Common myeloid progenitor, CD34-positive (primary cell): ENCODE measurements at regions not wholly inside any gene's neighbourhood (a gene's known extent, or its start where the extent isn't known, plus 50 kb on each side); places are given as distances from the start of the nearest gene placed in this dataset.

Experiments used
- CTCF ChIA-PET: fragments of 350-600 bp; sonication (Branson Sonifier 250); formaldehyde crosslinking; loops from one replicate; lab custom pipeline; 2021; ENCODE audit warnings: antibody characterized with exemption; lab: Charles Lee
- POLR2A ChIA-PET: fragments of 350-600 bp; sonication (Branson Sonifier 250); formaldehyde crosslinking; loops from one replicate; lab custom pipeline; 2021; ENCODE audit warnings: antibody characterized with exemption; lab: Charles Lee
- DNase-seq, 3 donors: peaks; one replicate each; pipeline versions ENCODE4 v3.0.0 to v3.0.0-alpha.2; 2013
- H3K27ac ChIP-seq, 2 experiments: 1 replicate in 1 of 2; 2 replicates in 1 of 2; pipeline ENCODE4 v1.7.0; 2013; ENCODE audit warnings: inconsistent platforms in 2 of 2, low read length in 2 of 2, mild to moderate bottlenecking in 2 of 2, low read depth in 1 of 2, moderate library complexity in 1 of 2; ENCODE audit not compliant: severe bottlenecking in 2 of 2, insufficient read depth in 1 of 2, poor library complexity in 1 of 2
- H3K27me3 ChIP-seq, 5 experiments: replicated peaks in 2 of 5; 1 replicate in 3 of 5; 2 replicates in 2 of 5; pipeline versions ENCODE4 v1.6.1 to v1.7.0; 2013; ENCODE audit warnings: low read length in 4 of 5, mild to moderate bottlenecking in 2 of 5, moderate library complexity in 2 of 5, inconsistent platforms in 1 of 5; ENCODE audit not compliant: insufficient read depth in 5 of 5, control insufficient read depth in 4 of 5
- H3K36me3 ChIP-seq, 4 experiments: 1 replicate in 2 of 4; 2 replicates in 2 of 4; pipeline versions ENCODE4 v1.6.1 to v1.7.0; 2013; ENCODE audit warnings: low read length in 3 of 4, control low read depth in 1 of 4, mild to moderate bottlenecking in 1 of 4; ENCODE audit not compliant: control insufficient read depth in 4 of 4, insufficient read depth in 4 of 4
- H3K4me1 ChIP-seq, 4 experiments: 1 replicate in 3 of 4; 2 replicates in 1 of 4; pipeline versions ENCODE4 v1.6.1 to v1.7.1; 2013; ENCODE audit warnings: low read length in 3 of 4, mild to moderate bottlenecking in 3 of 4, control low read depth in 1 of 4, inconsistent platforms in 1 of 4, moderate library complexity in 1 of 4; ENCODE audit not compliant: control insufficient read depth in 4 of 4, insufficient read depth in 4 of 4; ENCODE audit errors: control extremely low read depth in 1 of 4
- H3K4me3 ChIP-seq, 7 experiments: 1 replicate in 4 of 7; 2 replicates in 3 of 7; pipeline versions ENCODE4 v1.5.1 to v1.7.0; 2013; ENCODE audit warnings: mild to moderate bottlenecking in 7 of 7, low read length in 6 of 7, moderate library complexity in 6 of 7, inconsistent platforms in 2 of 7, low read depth in 2 of 7, control low read depth in 1 of 7; ENCODE audit not compliant: insufficient read depth in 4 of 7, control insufficient read depth in 1 of 7; ENCODE audit errors: extremely low read depth in 1 of 7
- H3K9me3 ChIP-seq, 5 experiments: 1 replicate in 4 of 5; 2 replicates in 1 of 5; pipeline versions ENCODE4 v1.6.1 to v1.7.1; 2013; ENCODE audit warnings: low read length in 4 of 5, mild to moderate bottlenecking in 2 of 5, inconsistent platforms in 1 of 5, low read depth in 1 of 5, moderate library complexity in 1 of 5; ENCODE audit not compliant: control insufficient read depth in 4 of 5, insufficient read depth in 2 of 5; ENCODE audit errors: control extremely low read depth in 1 of 5
- WGBS: methylation state at CpG from one replicate; pipeline ENCODE4 v1.1.5; 2013; ENCODE audit not compliant: insufficient coverage; 5-methylcytosine and 5-hydroxymethylcytosine counted together

GRCh38 chr21:41080485-41081121 is 87.4 kb upstream of the BACE2 start:
- POLR2A ChIA-PET = no interaction called here

GRCh38 chr21:41086569-41086968 is 81.4 kb upstream of the BACE2 start:
- POLR2A ChIA-PET = no interaction called here
- H3K4me1 ChIP-seq = no peaks in the 10 kb centered on the region
- WGBS = 100% methylated on average over 2 of the region's 5 CpGs
- DNase-seq = no peak
- no peak overlapping the region for H3K27ac ChIP-seq
- CTCF ChIA-PET = interaction anchor here (1.1 kb wide), 1 partner anchor 8 kb away, joined by 3 read pairs; no protein-coding TSS in a partner anchor
- no peak overlapping the region for H3K4me3 ChIP-seq
- no peaks in the 10 kb centered on the region for H3K9me3 ChIP-seq
- H3K36me3 ChIP-seq = no peaks in the 10 kb centered on the region
- no peaks in the 10 kb centered on the region for H3K27me3 ChIP-seq

More at GRCh38 chr21:41080485-41081121, 87.4 kb upstream of the BACE2 start:
- Histone ChIP-seq H3K36me3 (no peaks in the 10 kb centered on the region), H3K27me3 (peaks cover 0 to 4% (median 0%) of the 10 kb centered on the region in 5 experiments), H3K27ac (no peak overlapping the region), H3K4me3 (no peak overlapping the region), H3K4me1 (no peaks in the 10 kb centered on the region), H3K9me3 (no peaks in the 10 kb centered on the region)
- CTCF ChIA-PET = no interaction called here
- no peak for DNase-seq
- 97% methylated on average over 3 of the region's 3 CpGs for WGBS

GRCh38 chr21:41090981-41091380 is 77.0 kb upstream of the BACE2 start:
- ChIA-PET CTCF (interaction anchor here (1.7 kb wide), 1 partner anchor 9 kb away, joined by 3 read pairs; no protein-coding TSS in a partner anchor), POLR2A (no interaction called here)
- no peak overlapping the region for H3K27ac ChIP-seq
- no peaks in the 10 kb centered on the region for H3K9me3 ChIP-seq
- H3K4me1 ChIP-seq = peaks cover 0 to 2% (median 0%) of the 10 kb centered on the region in 4 experiments
- no peak for DNase-seq
- no peak overlapping the region for H3K4me3 ChIP-seq
- H3K27me3 ChIP-seq = no peaks in the 10 kb centered on the region
- no peaks in the 10 kb centered on the region for H3K36me3 ChIP-seq
- 63% methylated on average over 3 of the region's 6 CpGs for WGBS

- CTCF ChIA-PET = interaction anchor here (1.7 kb wide), 1 partner anchor 8 kb away, joined by 3 read pairs; no protein-coding TSS in a partner anchor
- Histone ChIP-seq H3K9me3 (no peaks in the 10 kb centered on the region), H3K36me3 (no peaks in the 10 kb centered on the region), H3K27ac (no peak overlapping the region), H3K4me3 (no peak overlapping the region), H3K4me1 (peaks cover 0 to 5% (median 0%) of the 10 kb centered on the region in 4 experiments), H3K27me3 (no peaks in the 10 kb centered on the region)
- POLR2A ChIA-PET = no interaction called here
- no peak for DNase-seq
- WGBS = 95% methylated on average over 2 of the region's 2 CpGs
Observed at GRCh38 chr21:41091616-41092015, 76.3 kb upstream of the BACE2 start.

- CTCF ChIA-PET = no interaction called here
- Histone ChIP-seq H3K27me3 (no peaks in the 10 kb centered on the region), H3K4me1 (peaks cover 0 to 5% (median 0%) of the 10 kb centered on the region in 4 experiments), H3K36me3 (no peaks in the 10 kb centered on the region), H3K9me3 (no peaks in the 10 kb centered on the region), H3K27ac (no peak overlapping the region), H3K4me3 (no peak overlapping the region)
- 100% methylated on average over 2 of the region's 7 CpGs for WGBS
- DNase-seq = no peak
- POLR2A ChIA-PET = no interaction called here
Observed at GRCh38 chr21:41092312-41092711, 75.6 kb upstream of the BACE2 start.

- ChIA-PET CTCF (no interaction called here), POLR2A (no interaction called here)
- Histone ChIP-seq H3K4me1 (peaks cover 0 to 5% (median 0%) of the 10 kb centered on the region in 4 experiments), H3K27ac (no peak overlapping the region), H3K27me3 (no peaks in the 10 kb centered on the region), H3K36me3 (no peaks in the 10 kb centered on the region), H3K4me3 (no peak overlapping the region), H3K9me3 (peaks cover 0 to 5% (median 3%) of the 10 kb centered on the region in 5 experiments)
- no peak for DNase-seq
- WGBS = 16% methylated on average over 3 of the region's 6 CpGs
Observed at GRCh38 chr21:41095983-41096382, 72.0 kb upstream of the BACE2 start.

GRCh38 chr21:41098076-41098475 is 69.9 kb upstream of the BACE2 start:
- Histone ChIP-seq H3K4me3 (no peak overlapping the region), H3K27me3 (no peaks in the 10 kb centered on the region), H3K4me1 (peaks cover 0 to 14% (median 10%) of the 10 kb centered on the region in 4 experiments), H3K9me3 (peaks cover 0 to 5% (median 3%) of the 10 kb centered on the region in 5 experiments), H3K27ac (no peak overlapping the region), H3K36me3 (no peaks in the 10 kb centered on the region)
- ChIA-PET POLR2A (no interaction called here), CTCF (no interaction called here)
- no peak for DNase-seq
- WGBS = 100% methylated on average over 1 of the region's 1 CpG
